Fibroblast of villous mesenchyme (primary cell): ENCODE measurements at regions not wholly inside any gene's neighbourhood (a gene's known extent, or its start where the extent isn't known, plus 50 kb on each side); places are given as distances from the start of the nearest gene placed in this dataset.
A peak's percentile ranks its signal among the peaks of the same experiment; 100 is the strongest.

Experiments used
- DNase-seq: peaks from one replicate; pipeline ENCODE4 v3.0.0-alpha.2; 2010; ENCODE audit warnings: low read depth
- H3K4me3 ChIP-seq: 2 replicates; pipeline ENCODE4 v1.5.1; 2011; ENCODE audit warnings: low read depth, mild to moderate bottlenecking, low read length
- CTCF ChIP-seq: IDR thresholded peaks from 2 replicates; pipeline ENCODE4 v1.5.1; 2012; ENCODE audit warnings: low read depth, mild to moderate bottlenecking, low read length; ENCODE audit not compliant: insufficient read depth

- DNase-seq = peak; percentile 7
- peak; percentile 49 for TF ChIP-seq CTCF
- no peak overlapping the region for H3K4me3 ChIP-seq
Measured at GRCh38 chr11:29432719-29433325, 584.0 kb downstream of the KCNA4 start.

GRCh38 chr11:29405305-29405704 is 611.5 kb downstream of the KCNA4 start:
- H3K4me3 ChIP-seq = no peak overlapping the region
- DNase-seq = no peak

GRCh38 chr11:29395555-29396072 is 621.2 kb downstream of the KCNA4 start:
- H3K4me3 ChIP-seq = no peak overlapping the region
- TF ChIP-seq CTCF = no peak
- DNase-seq = peak; percentile 2

More at GRCh38 chr11:29405305-29405704, 611.5 kb downstream of the KCNA4 start:
- TF ChIP-seq CTCF = no peak

GRCh38 chr11:29389793-29390192 is 627.0 kb downstream of the KCNA4 start:
- H3K4me3 ChIP-seq = no peak overlapping the region
- TF ChIP-seq CTCF = no peak
- DNase-seq = no peak

GRCh38 chr11:29373725-29374124 is 643.1 kb downstream of the KCNA4 start:
- no peak for DNase-seq
- no peak for TF ChIP-seq CTCF
- no peak overlapping the region for H3K4me3 ChIP-seq

GRCh38 chr11:29368126-29368525 is 648.7 kb downstream of the KCNA4 start:
- no peak overlapping the region for H3K4me3 ChIP-seq
- TF ChIP-seq CTCF = no peak
- no peak for DNase-seq

GRCh38 chr11:29364006-29364405 is 652.8 kb downstream of the KCNA4 start:
- no peak for DNase-seq
- H3K4me3 ChIP-seq = no peak overlapping the region
- TF ChIP-seq CTCF = no peak
